CD14-positive monocyte (primary cell): ENCODE measurements at regions not wholly inside any gene's neighbourhood (a gene's known extent, or its start where the extent isn't known, plus 50 kb on each side); places are given as distances from the start of the nearest gene placed in this dataset.

ENCODE experiments used
- DNase-seq, 3 donors: peaks; one replicate each; pipeline ENCODE4 v3.0.0-alpha.2; 2011 to 2022
- H2AFZ ChIP-seq: 2 replicates; pipeline ENCODE4 v1.6.0; 2012; ENCODE audit warnings: mild to moderate bottlenecking, low read depth, low read length, inconsistent platforms; ENCODE audit not compliant: insufficient read depth, poor library complexity, severe bottlenecking
- H3K27ac ChIP-seq, 2 donors: 1 replicate in 1 of 2; 2 replicates in 1 of 2; pipeline ENCODE4 v1.5.1; 2012 to 2013; ENCODE audit warnings: low read length in 2 of 2, control low read depth in 1 of 2, inconsistent platforms in 1 of 2, low read depth in 1 of 2, mild to moderate bottlenecking in 1 of 2
- H3K27me3 ChIP-seq, 2 donors: one replicate each; pipeline versions ENCODE4 v1.6.0 to v1.6.1; 2011 to 2013; ENCODE audit warnings: low read length in 2 of 2; ENCODE audit not compliant: control insufficient read depth in 2 of 2, insufficient read depth in 2 of 2
- H3K36me3 ChIP-seq, 2 donors: replicated peaks in 1 of 2; 1 replicate in 1 of 2; 2 replicates in 1 of 2; pipeline versions ENCODE4 v1.5.1 to v1.6.1; 2012 to 2013; ENCODE audit warnings: low read length in 2 of 2, control low read depth in 1 of 2, inconsistent platforms in 1 of 2, mild to moderate bottlenecking in 1 of 2; ENCODE audit not compliant: insufficient read depth in 2 of 2, control insufficient read depth in 1 of 2
- H3K4me1 ChIP-seq, 2 donors: 1 replicate in 1 of 2; 2 replicates in 1 of 2; pipeline versions ENCODE4 v1.5.1 to v1.6.1; 2012 to 2013; ENCODE audit warnings: low read length in 2 of 2, control low read depth in 1 of 2, inconsistent platforms in 1 of 2, mild to moderate bottlenecking in 1 of 2, moderate library complexity in 1 of 2; ENCODE audit not compliant: insufficient read depth in 2 of 2, control insufficient read depth in 1 of 2
- H3K4me2 ChIP-seq: replicated peaks from 2 replicates; pipeline ENCODE3; 2012; ENCODE audit warnings: low read length, moderate library complexity, mild to moderate bottlenecking; ENCODE audit not compliant: poor library complexity, severe bottlenecking; ENCODE audit errors: extremely low read depth
- H3K4me3 ChIP-seq, 3 experiments: fragments of 200-600 bp in 1 of 3; sonication (generic) in 1 of 3; replicated peaks in 1 of 3; 1 replicate in 2 of 3; 2 replicates in 1 of 3; pipeline ENCODE4 v1.5.1; 2011 to 2013; ENCODE audit warnings: low read length in 3 of 3, mild to moderate bottlenecking in 3 of 3, control low read depth in 2 of 3, low read depth in 2 of 3, inconsistent platforms in 1 of 3, moderate library complexity in 1 of 3
- H3K79me2 ChIP-seq: 2 replicates; pipeline ENCODE4 v1.6.0; 2012; ENCODE audit warnings: mild to moderate bottlenecking, control low read depth, inconsistent platforms, low read length, moderate library complexity; ENCODE audit not compliant: insufficient read depth
- H3K9ac ChIP-seq: 2 replicates; pipeline ENCODE4 v1.6.0; 2017; ENCODE audit warnings: low read length, mild to moderate bottlenecking; ENCODE audit not compliant: insufficient read depth, poor library complexity, severe bottlenecking
- H3K9me3 ChIP-seq, 2 donors: replicated peaks in 1 of 2; 1 replicate in 1 of 2; 2 replicates in 1 of 2; pipeline versions ENCODE4 v1.5.1 to v1.6.1; 2012 to 2013; ENCODE audit warnings: low read length in 2 of 2, control low read depth in 1 of 2; ENCODE audit not compliant: control insufficient read depth in 1 of 2, insufficient read depth in 1 of 2
- H4K20me1 ChIP-seq: 2 replicates; pipeline ENCODE4 v1.6.0; 2012; ENCODE audit warnings: mild to moderate bottlenecking, low read length, control low read depth, moderate library complexity; ENCODE audit not compliant: insufficient read depth
- H3K27ac Mint-ChIP-seq, 7 donors: one replicate each; pipeline ENCODE4 v1.8.0; 2020; ENCODE audit warnings: mild to moderate bottlenecking in 7 of 7, mixed read lengths in 7 of 7, moderate library complexity in 6 of 7, inconsistent platforms in 2 of 7
- H3K27me3 Mint-ChIP-seq, 3 donors: one replicate each; pipeline ENCODE4 v1.8.0; 2021 to 2022; ENCODE audit warnings: low read depth in 3 of 3, mild to moderate bottlenecking in 3 of 3, mixed read lengths in 3 of 3, moderate library complexity in 3 of 3, inconsistent platforms in 1 of 3
- H3K36me3 Mint-ChIP-seq, 2 donors: one replicate each; pipeline ENCODE4 v1.8.0; 2020; ENCODE audit warnings: mixed read lengths in 2 of 2, inconsistent platforms in 1 of 2, mild to moderate bottlenecking in 1 of 2
- H3K4me1 Mint-ChIP-seq: one replicate; pipeline ENCODE4 v1.8.0; 2020; ENCODE audit warnings: mild to moderate bottlenecking, mixed read lengths
- H3K4me3 Mint-ChIP-seq, 2 donors: one replicate each; pipeline ENCODE4 v1.8.0; 2020; ENCODE audit warnings: mild to moderate bottlenecking in 2 of 2, mixed read lengths in 2 of 2, moderate library complexity in 1 of 2
- H3K9me3 Mint-ChIP-seq, 7 donors: one replicate each; pipeline ENCODE4 v1.8.0; 2020 to 2022; ENCODE audit warnings: mixed read lengths in 7 of 7, mild to moderate bottlenecking in 6 of 7, moderate library complexity in 6 of 7, inconsistent platforms in 2 of 7
- CTCF ChIP-seq: fragments of 200-600 bp; IDR thresholded peaks from one replicate; pipeline ENCODE4 v1.8.0; 2022; ENCODE audit warnings: antibody characterized with exemption, mild to moderate bottlenecking
- WGBS: methylation state at CpG from one replicate; pipeline ENCODE4 v1.1.5; 2013; ENCODE audit warnings: missing lambda C conversion rate; ENCODE audit not compliant: insufficient coverage; 5-methylcytosine and 5-hydroxymethylcytosine counted together
- intact Hi-C, 2 donors: fragments of 100-400 bp; cut with micrococcal nuclease; formaldehyde crosslinking; loops; one replicate each; pipeline versions ENCODE4 v1.15.0 to v1.15.1; 2023

GRCh38 chr6:27767851-27768250 is 144.3 kb downstream of the OR2B2 start:
- H3K9ac ChIP-seq: no peak overlapping the region
- H3K36me3 Mint-ChIP-seq: no peaks in the 10 kb centered on the region
- no peaks in the 10 kb centered on the region for H3K27me3 Mint-ChIP-seq
- intact Hi-C loops: no loop called here
- peaks cover 15% of the 10 kb centered on the region for H3K4me1 Mint-ChIP-seq
- no peak overlapping the region for H2AFZ ChIP-seq
- no peak overlapping the region for H3K27ac Mint-ChIP-seq
- H3K27ac ChIP-seq: no peak overlapping the region
- DNase-seq: no peak
- H3K9me3 Mint-ChIP-seq: peaks cover 0 to 2% (median 0%) of the 10 kb centered on the region in 7 donors
- no peaks in the 10 kb centered on the region for H3K79me2 ChIP-seq
- H3K36me3 ChIP-seq: no peaks in the 10 kb centered on the region
- H3K4me2 ChIP-seq: no peak overlapping the region
- WGBS: 83% methylated on average over 1 of the region's 1 CpG
- no peak for TF ChIP-seq CTCF
- H4K20me1 ChIP-seq: no peaks in the 10 kb centered on the region
- H3K4me1 ChIP-seq: peaks cover 16 to 19% of the 10 kb centered on the region in 2 donors
- H3K9me3 ChIP-seq: no peaks in the 10 kb centered on the region
- H3K4me3 ChIP-seq: no peak overlapping the region
- H3K4me3 Mint-ChIP-seq: no peak overlapping the region
- no peaks in the 10 kb centered on the region for H3K27me3 ChIP-seq

GRCh38 chr6:27766405-27766804 is 145.8 kb downstream of the OR2B2 start:
- Histone ChIP-seq H3K4me2 (no peak overlapping the region), H4K20me1 (no peaks in the 10 kb centered on the region), H2AFZ (no peak overlapping the region), H3K27ac (no peak overlapping the region), H3K4me3 (no peak overlapping the region), H3K4me1 (peaks cover 7% of the 10 kb centered on the region in 2 donors), H3K79me2 (no peaks in the 10 kb centered on the region), H3K36me3 (no peaks in the 10 kb centered on the region), H3K27me3 (no peaks in the 10 kb centered on the region), H3K9me3 (no peaks in the 10 kb centered on the region), H3K9ac (no peak overlapping the region)
- no peak for DNase-seq
- Mint-ChIP-seq H3K27ac (no peak overlapping the region), H3K9me3 (peaks cover 0 to 6% (median 3%) of the 10 kb centered on the region in 7 donors), H3K4me1 (peaks cover 7% of the 10 kb centered on the region), H3K36me3 (peaks cover 0 to 6% of the 10 kb centered on the region in 2 donors), H3K27me3 (peaks cover 0 to 2% (median 0%) of the 10 kb centered on the region in 3 donors), H3K4me3 (no peak overlapping the region)
- no CpG with 5 or more reads among the region's 1 CpG for WGBS
- TF ChIP-seq CTCF: no peak
- intact Hi-C loops: no loop called here
